ENCODE measurements at regions not wholly inside any gene's neighbourhood (a gene's known extent, or its start where the extent isn't known, plus 50 kb on each side); places are given as distances from the start of the nearest gene placed in this dataset.
A peak's percentile ranks its signal among the peaks of the same experiment; 100 is the strongest.
"Not testable (repeated sequence)": the region's sequence is repeated elsewhere in the genome, so short reads cannot be mapped to it uniquely, and the experiment has no call there.

- FAIRE-seq = no peak
Measured at GRCh38 chr22:25420925-25421904, 143.3 kb upstream of the GRK3 start.

GRCh38 chr22:25426530-25427308, 137.8 kb upstream of the GRK3 start:
- peak; percentile 93 for FAIRE-seq

GRCh38 chr22:25431637-25432342, 132.7 kb upstream of the GRK3 start:
- not testable (repeated sequence) for FAIRE-seq

GRCh38 chr22:25433381-25433970, 131.0 kb upstream of the GRK3 start:
- not testable (repeated sequence) for FAIRE-seq

- FAIRE-seq = no peak
Measured at GRCh38 chr22:25437414-25438160, 126.9 kb upstream of the GRK3 start.

GRCh38 chr22:25447067-25447685, 117.3 kb upstream of the GRK3 start:
- FAIRE-seq = no peak

GRCh38 chr22:25447686-25448434, 116.6 kb upstream of the GRK3 start:
- FAIRE-seq = peak; percentile 94

- no peak for FAIRE-seq
Measured at GRCh38 chr22:25448435-25449051, 115.9 kb upstream of the GRK3 start.

- FAIRE-seq = no peak
Measured at GRCh38 chr22:25449781-25450317, 114.6 kb upstream of the GRK3 start.

- FAIRE-seq = no peak
Measured at GRCh38 chr22:25451480-25452114, 112.9 kb upstream of the GRK3 start.

- FAIRE-seq = no peak
Measured at GRCh38 chr22:25452116-25452700, 112.3 kb upstream of the GRK3 start.

- no peak for FAIRE-seq
Measured at GRCh38 chr22:25453058-25453457, 111.4 kb upstream of the GRK3 start.

GRCh38 chr22:25453557-25453956, 110.9 kb upstream of the GRK3 start:
- FAIRE-seq = no peak

- not testable (repeated sequence) for FAIRE-seq
Measured at GRCh38 chr22:25456300-25457043, 108.0 kb upstream of the GRK3 start.

GRCh38 chr22:25458631-25459030, 105.8 kb upstream of the GRK3 start:
- FAIRE-seq = not testable (repeated sequence)

- FAIRE-seq = not testable (repeated sequence)
Measured at GRCh38 chr22:25460682-25461081, 103.8 kb upstream of the GRK3 start.

- no peak for FAIRE-seq
Measured at GRCh38 chr22:25461301-25461700, 103.2 kb upstream of the GRK3 start.
